ENCODE measurements at regions not wholly inside any gene's neighbourhood (a gene's known extent, or its start where the extent isn't known, plus 50 kb on each side); places are given as distances from the start of the nearest gene placed in this dataset.
"Not testable (repeated sequence)": the region's sequence is repeated elsewhere in the genome, so short reads cannot be mapped to it uniquely, and the experiment has no call there.

- POLR2A ChIA-PET; CTCF ChIA-PET; ATAC-seq; DNase-seq; H3K27me3 Mint-ChIP-seq; H3K4me3 Mint-ChIP-seq; intact Hi-C loops (cut with micrococcal nuclease); H3K9me3 Mint-ChIP-seq; H3K27ac Mint-ChIP-seq; H3K4me1 Mint-ChIP-seq (ENCODE audit: low read depth); H3K36me3 Mint-ChIP-seq (ENCODE audit: low read depth): not testable (repeated sequence)
These were observed 133.6 kb downstream of the TNFRSF13B start for GRCh38 chr17:16838287-16838686.

GRCh38 chr17:16837468-16838266 is 134.3 kb downstream of the TNFRSF13B start:
- intact Hi-C loops (cut with micrococcal nuclease); H3K27ac Mint-ChIP-seq; H3K36me3 Mint-ChIP-seq (ENCODE audit: low read depth); H3K4me3 Mint-ChIP-seq; H3K27me3 Mint-ChIP-seq; H3K4me1 Mint-ChIP-seq (ENCODE audit: low read depth); CTCF ChIA-PET; DNase-seq; H3K9me3 Mint-ChIP-seq; POLR2A ChIA-PET; ATAC-seq: not testable (repeated sequence)

GRCh38 chr17:16836315-16836915 is 135.5 kb downstream of the TNFRSF13B start:
- POLR2A ChIA-PET; ATAC-seq; H3K4me3 Mint-ChIP-seq; H3K9me3 Mint-ChIP-seq; intact Hi-C loops (cut with micrococcal nuclease); H3K27ac Mint-ChIP-seq; DNase-seq; H3K27me3 Mint-ChIP-seq; H3K36me3 Mint-ChIP-seq (ENCODE audit: low read depth); H3K4me1 Mint-ChIP-seq (ENCODE audit: low read depth); CTCF ChIA-PET: not testable (repeated sequence)

DNA sequence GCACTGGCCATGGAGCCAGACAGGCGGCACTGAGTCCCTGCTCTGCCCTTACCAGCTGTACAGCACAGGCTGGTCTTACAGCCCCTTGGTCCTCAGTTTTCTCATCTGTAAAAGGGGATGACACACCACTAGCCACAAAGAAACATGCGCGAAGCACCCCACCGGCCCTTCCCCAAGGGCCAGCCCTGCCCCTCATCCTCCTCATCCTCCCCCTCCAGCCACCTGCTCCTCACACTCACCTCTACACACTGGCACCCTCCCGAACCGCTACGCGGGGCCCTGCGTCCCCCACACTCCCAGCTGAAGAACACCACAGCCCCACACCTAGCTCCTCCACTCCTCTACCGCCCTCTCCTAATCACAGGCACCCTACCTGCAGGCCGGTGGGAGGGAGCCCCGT is 138.4 kb downstream of the TNFRSF13B start:
- CTCF ChIA-PET; ATAC-seq; H3K27me3 Mint-ChIP-seq; H3K4me1 Mint-ChIP-seq (ENCODE audit: low read depth); H3K27ac Mint-ChIP-seq; DNase-seq; POLR2A ChIA-PET; intact Hi-C loops (cut with micrococcal nuclease); H3K4me3 Mint-ChIP-seq; H3K9me3 Mint-ChIP-seq; H3K36me3 Mint-ChIP-seq (ENCODE audit: low read depth): not testable (repeated sequence)

DNA sequence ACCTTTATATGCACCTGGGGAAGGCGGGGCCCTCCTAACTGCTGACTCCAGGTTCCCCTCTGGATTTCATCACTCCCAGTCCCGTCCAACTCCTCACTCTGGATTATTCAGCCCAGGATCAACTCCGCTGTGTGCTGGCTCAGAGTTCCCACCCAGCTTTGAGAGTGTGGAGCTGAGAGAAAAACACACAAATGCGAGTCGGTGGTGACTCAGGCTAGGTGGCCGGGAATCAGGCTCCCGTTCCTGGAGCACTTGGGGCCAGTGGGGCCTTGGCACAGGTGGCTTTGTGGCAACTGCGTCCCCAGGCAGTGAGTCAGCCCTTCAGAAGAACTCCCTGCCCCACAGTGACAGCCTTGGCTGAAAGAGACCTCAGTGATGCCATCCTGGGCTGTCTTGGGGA is 139.1 kb downstream of the TNFRSF13B start:
- H3K27me3 Mint-ChIP-seq; POLR2A ChIA-PET; H3K27ac Mint-ChIP-seq; intact Hi-C loops (cut with micrococcal nuclease); H3K36me3 Mint-ChIP-seq (ENCODE audit: low read depth); ATAC-seq; H3K9me3 Mint-ChIP-seq; CTCF ChIA-PET; H3K4me1 Mint-ChIP-seq (ENCODE audit: low read depth); DNase-seq; H3K4me3 Mint-ChIP-seq: not testable (repeated sequence)

- CTCF ChIA-PET; DNase-seq; POLR2A ChIA-PET; ATAC-seq; H3K27me3 Mint-ChIP-seq; H3K36me3 Mint-ChIP-seq (ENCODE audit: low read depth); H3K4me1 Mint-ChIP-seq (ENCODE audit: low read depth); H3K27ac Mint-ChIP-seq; H3K4me3 Mint-ChIP-seq; intact Hi-C loops (cut with micrococcal nuclease); H3K9me3 Mint-ChIP-seq: not testable (repeated sequence)
These were observed 139.7 kb downstream of the TNFRSF13B start for GRCh38 chr17:16832206-16832605.

DNA sequence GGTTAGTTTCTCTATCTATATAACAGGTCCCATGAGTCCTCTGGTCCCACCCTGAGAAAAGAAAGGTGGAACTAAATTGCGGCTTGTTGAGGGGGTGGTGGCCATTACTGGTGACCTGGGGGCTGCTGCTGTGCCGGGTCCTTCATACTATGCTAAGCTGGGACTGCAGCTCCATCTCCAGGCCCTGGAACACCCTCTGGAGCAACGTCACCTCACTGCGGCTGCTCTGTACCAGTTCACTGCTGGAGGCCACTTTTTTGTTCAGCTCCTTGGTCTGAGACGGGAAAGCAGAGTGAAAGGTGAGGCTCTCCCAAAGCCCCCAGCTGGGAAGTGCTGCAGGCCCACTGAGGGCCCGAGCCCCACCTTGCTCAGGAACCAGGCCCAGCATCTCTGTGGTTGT is 140.7 kb downstream of the CCDC144A start:
- CTCF ChIA-PET; intact Hi-C loops (cut with micrococcal nuclease): not testable (repeated sequence)

GRCh38 chr17:16830219-16830618 is 140.2 kb downstream of the CCDC144A start:
- intact Hi-C loops (cut with micrococcal nuclease): not testable (repeated sequence)

More for the DNA sequence above, 140.7 kb downstream of the CCDC144A start:
- H3K9me3 Mint-ChIP-seq; H3K27me3 Mint-ChIP-seq; H3K4me3 Mint-ChIP-seq; POLR2A ChIA-PET; H3K4me1 Mint-ChIP-seq (ENCODE audit: low read depth); H3K27ac Mint-ChIP-seq; DNase-seq; ATAC-seq; H3K36me3 Mint-ChIP-seq (ENCODE audit: low read depth): not testable (repeated sequence)

More at GRCh38 chr17:16830219-16830618, 140.2 kb downstream of the CCDC144A start:
- H3K36me3 Mint-ChIP-seq (ENCODE audit: low read depth); H3K4me3 Mint-ChIP-seq; H3K27me3 Mint-ChIP-seq; H3K9me3 Mint-ChIP-seq; POLR2A ChIA-PET; H3K4me1 Mint-ChIP-seq (ENCODE audit: low read depth); CTCF ChIA-PET; DNase-seq; ATAC-seq; H3K27ac Mint-ChIP-seq: not testable (repeated sequence)

All from activated CD8-positive, alpha-beta T cell treated with anti-CD3 and anti-CD28 coated beads for 36 hours (primary cell).